SJCRH30 (cell line): ENCODE measurements at regions not wholly inside any gene's neighbourhood (a gene's known extent, or its start where the extent isn't known, plus 50 kb on each side); places are given as distances from the start of the nearest gene placed in this dataset.
A peak's percentile ranks its signal among the peaks of the same experiment; 100 is the strongest.

Source experiments
- DNase-seq, 2 experiments: peaks; one replicate each; pipeline ENCODE4 v3.0.0-alpha.2; 2015 to 2020
- H3K27ac ChIP-seq: fragments of 250-450 bp; sonication (Bioruptor Pico); 2 replicates; pipeline ENCODE4 v1.5.1; 2020; ENCODE audit warnings: mild to moderate bottlenecking, moderate library complexity
- H3K27me3 ChIP-seq: fragments of 250-450 bp; sonication (Bioruptor Pico); 2 replicates; pipeline ENCODE4 v1.5.1; 2020; ENCODE audit warnings: mild to moderate bottlenecking, moderate library complexity
- H3K36me3 ChIP-seq: fragments of 250-450 bp; sonication (Bioruptor Pico); 2 replicates; pipeline ENCODE4 v1.5.1; 2020; ENCODE audit warnings: mild to moderate bottlenecking, moderate library complexity
- H3K4me1 ChIP-seq: fragments of 250-450 bp; sonication (Bioruptor Pico); 2 replicates; pipeline ENCODE4 v1.5.1; 2020; ENCODE audit warnings: mild to moderate bottlenecking, moderate library complexity
- H3K4me3 ChIP-seq: fragments of 250-450 bp; sonication (Bioruptor Pico); 2 replicates; pipeline ENCODE4 v1.5.1; 2020; ENCODE audit warnings: mild to moderate bottlenecking, moderate library complexity
- H3K9me3 ChIP-seq: fragments of 250-450 bp; sonication (Bioruptor Pico); replicated peaks from 2 replicates; pipeline ENCODE4 v1.5.1; 2020; ENCODE audit warnings: mild to moderate bottlenecking, moderate library complexity

- no peak for DNase-seq
- Histone ChIP-seq H3K36me3 (no peaks in the 10 kb centered on the region), H3K9me3 (no peaks in the 10 kb centered on the region), H3K4me3 (no peak overlapping the region), H3K27ac (no peak overlapping the region), H3K27me3 (no peaks in the 10 kb centered on the region), H3K4me1 (no peaks in the 10 kb centered on the region)
These were observed 625.5 kb upstream of the TENM4 start for GRCh38 chr11:80066291-80066690.

DNA sequence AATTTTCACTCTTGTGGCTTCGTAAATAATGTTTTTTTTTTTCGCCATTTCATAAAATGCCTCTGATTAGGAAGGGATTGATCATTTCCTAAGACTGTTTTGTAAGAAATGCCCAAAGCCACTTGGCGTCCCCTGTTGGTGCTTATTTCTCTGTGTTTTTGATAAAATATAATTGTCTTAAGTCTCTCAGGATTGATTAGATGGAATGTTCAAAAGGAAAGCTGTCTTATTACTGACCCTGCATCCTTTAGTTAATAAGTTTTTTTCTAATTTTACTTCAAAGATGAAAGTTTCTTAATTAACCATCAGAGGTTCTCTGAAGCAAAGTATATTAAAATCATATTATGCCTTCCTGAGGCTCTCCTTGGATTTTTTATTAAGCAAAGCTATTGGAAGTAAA is 624.3 kb upstream of the TENM4 start:
- H3K27ac ChIP-seq, result no peak overlapping the region
- H3K4me1 ChIP-seq, result no peaks in the 10 kb centered on the region
- no peak overlapping the region for H3K4me3 ChIP-seq
- no peak for DNase-seq
- no peaks in the 10 kb centered on the region for H3K36me3 ChIP-seq
- H3K27me3 ChIP-seq, result no peaks in the 10 kb centered on the region
- H3K9me3 ChIP-seq, result no peaks in the 10 kb centered on the region

- H3K27me3 ChIP-seq, result no peaks in the 10 kb centered on the region
- H3K4me3 ChIP-seq, result no peak overlapping the region
- DNase-seq, result no peak
- no peak overlapping the region for H3K27ac ChIP-seq
- no peaks in the 10 kb centered on the region for H3K9me3 ChIP-seq
- H3K36me3 ChIP-seq, result no peaks in the 10 kb centered on the region
- no peaks in the 10 kb centered on the region for H3K4me1 ChIP-seq
These were observed 620.2 kb upstream of the TENM4 start for GRCh38 chr11:80061056-80061455.

GRCh38 chr11:80054582-80055165 is 613.8 kb upstream of the TENM4 start:
- Histone ChIP-seq H3K4me3 (no peak overlapping the region), H3K9me3 (no peaks in the 10 kb centered on the region)

GRCh38 chr11:80048513-80048912 is 607.7 kb upstream of the TENM4 start:
- H3K27ac ChIP-seq, result no peak overlapping the region
- no peak overlapping the region for H3K4me3 ChIP-seq
- H3K4me1 ChIP-seq, result no peaks in the 10 kb centered on the region
- H3K27me3 ChIP-seq, result no peaks in the 10 kb centered on the region
- no peaks in the 10 kb centered on the region for H3K9me3 ChIP-seq
- H3K36me3 ChIP-seq, result no peaks in the 10 kb centered on the region
- no peak for DNase-seq

More at GRCh38 chr11:80054582-80055165, 613.8 kb upstream of the TENM4 start:
- no peak overlapping the region for H3K27ac ChIP-seq
- DNase-seq, result no peak
- no peaks in the 10 kb centered on the region for H3K36me3 ChIP-seq
- no peaks in the 10 kb centered on the region for H3K27me3 ChIP-seq
- no peaks in the 10 kb centered on the region for H3K4me1 ChIP-seq

- H3K4me3 ChIP-seq, result no peak overlapping the region
- no peak overlapping the region for H3K27ac ChIP-seq
- DNase-seq, result no peak
- H3K9me3 ChIP-seq, result no peaks in the 10 kb centered on the region
- H3K27me3 ChIP-seq, result no peaks in the 10 kb centered on the region
- no peaks in the 10 kb centered on the region for H3K4me1 ChIP-seq
- H3K36me3 ChIP-seq, result no peaks in the 10 kb centered on the region
These were observed 600.5 kb upstream of the TENM4 start for GRCh38 chr11:80041136-80042000.

GRCh38 chr11:80034801-80035200 is 594.0 kb upstream of the TENM4 start:
- DNase-seq, result no peak

DNA sequence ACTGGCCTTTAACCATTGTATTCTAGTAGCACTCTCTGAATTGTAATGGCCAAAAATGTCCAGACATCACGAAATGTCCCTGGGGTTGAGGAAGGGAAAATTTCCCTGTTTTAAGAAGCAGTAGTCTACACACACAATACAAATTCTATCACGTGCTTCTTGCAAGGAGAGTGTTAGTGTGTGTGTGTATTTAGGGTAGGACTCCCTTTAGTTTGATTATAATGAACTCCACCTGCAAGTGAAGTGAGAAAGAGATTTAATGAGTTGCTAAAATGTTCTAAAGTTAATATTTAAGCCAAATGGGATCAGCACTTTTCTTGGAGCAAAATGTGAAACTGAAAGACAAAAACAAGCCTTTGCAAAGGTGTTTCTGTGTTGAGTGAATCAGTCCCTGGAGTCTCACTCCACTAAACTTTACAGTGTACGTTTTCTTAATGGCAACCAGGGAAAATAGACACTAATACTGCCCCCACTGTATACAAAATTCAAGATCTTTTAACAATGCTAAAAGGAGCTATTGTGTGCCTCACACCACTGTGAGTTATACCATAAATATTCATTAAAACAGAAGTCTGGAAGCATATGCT is 590.3 kb upstream of the TENM4 start:
- Histone ChIP-seq H3K27me3 (no peaks in the 10 kb centered on the region), H3K9me3 (no peaks in the 10 kb centered on the region), H3K4me1 (no peaks in the 10 kb centered on the region), H3K36me3 (no peaks in the 10 kb centered on the region), H3K27ac (no peak overlapping the region), H3K4me3 (no peak overlapping the region)
- DNase-seq, result no peak

More at GRCh38 chr11:80034801-80035200, 594.0 kb upstream of the TENM4 start:
- Histone ChIP-seq H3K27ac (no peak overlapping the region), H3K4me1 (no peaks in the 10 kb centered on the region), H3K4me3 (no peak overlapping the region), H3K36me3 (no peaks in the 10 kb centered on the region), H3K9me3 (no peaks in the 10 kb centered on the region), H3K27me3 (no peaks in the 10 kb centered on the region)

DNA sequence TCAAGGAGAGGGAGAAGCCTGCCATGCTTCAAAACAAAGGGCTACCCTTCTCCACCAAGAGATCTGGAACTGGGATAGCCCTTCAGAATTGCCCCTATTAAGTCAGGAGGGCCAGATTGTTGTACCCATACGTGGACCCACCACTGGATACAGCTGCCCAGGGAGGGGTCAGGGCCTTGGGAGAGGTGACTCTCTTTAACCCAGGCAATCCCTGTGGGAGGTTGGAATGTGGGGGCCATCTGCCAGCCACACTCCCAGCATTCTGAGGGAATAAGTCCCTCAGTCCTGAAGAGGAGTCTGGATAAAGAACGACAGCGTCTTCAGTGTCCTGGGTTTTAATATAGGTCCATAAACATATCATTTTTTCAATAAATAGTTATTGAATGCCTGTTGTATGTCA is 588.2 kb upstream of the TENM4 start:
- no peaks in the 10 kb centered on the region for H3K36me3 ChIP-seq
- H3K27ac ChIP-seq, result no peak overlapping the region
- H3K9me3 ChIP-seq, result no peaks in the 10 kb centered on the region
- no peaks in the 10 kb centered on the region for H3K4me1 ChIP-seq
- no peak overlapping the region for H3K4me3 ChIP-seq
- H3K27me3 ChIP-seq, result no peaks in the 10 kb centered on the region
- no peak for DNase-seq

- H3K27me3 ChIP-seq, result no peaks in the 10 kb centered on the region
These were observed 583.3 kb upstream of the TENM4 start for GRCh38 chr11:80024119-80024518.

GRCh38 chr11:80023386-80023785 is 582.6 kb upstream of the TENM4 start:
- Histone ChIP-seq H3K9me3 (no peaks in the 10 kb centered on the region), H3K27ac (no peak overlapping the region), H3K36me3 (no peaks in the 10 kb centered on the region), H3K4me1 (no peaks in the 10 kb centered on the region), H3K4me3 (no peak overlapping the region), H3K27me3 (no peaks in the 10 kb centered on the region)
- DNase-seq, result no peak

More at GRCh38 chr11:80024119-80024518, 583.3 kb upstream of the TENM4 start:
- H3K36me3 ChIP-seq, result no peaks in the 10 kb centered on the region
- H3K9me3 ChIP-seq, result no peaks in the 10 kb centered on the region
- no peak overlapping the region for H3K4me3 ChIP-seq
- H3K27ac ChIP-seq, result no peak overlapping the region
- no peaks in the 10 kb centered on the region for H3K4me1 ChIP-seq
- no peak for DNase-seq

GRCh38 chr11:80010536-80010935 is 569.7 kb upstream of the TENM4 start:
- Histone ChIP-seq H3K9me3 (no peaks in the 10 kb centered on the region), H3K4me1 (peaks cover 5% of the 10 kb centered on the region), H3K36me3 (no peaks in the 10 kb centered on the region), H3K27ac (no peak overlapping the region), H3K27me3 (no peaks in the 10 kb centered on the region), H3K4me3 (no peak overlapping the region)
- DNase-seq, result no peak

DNA sequence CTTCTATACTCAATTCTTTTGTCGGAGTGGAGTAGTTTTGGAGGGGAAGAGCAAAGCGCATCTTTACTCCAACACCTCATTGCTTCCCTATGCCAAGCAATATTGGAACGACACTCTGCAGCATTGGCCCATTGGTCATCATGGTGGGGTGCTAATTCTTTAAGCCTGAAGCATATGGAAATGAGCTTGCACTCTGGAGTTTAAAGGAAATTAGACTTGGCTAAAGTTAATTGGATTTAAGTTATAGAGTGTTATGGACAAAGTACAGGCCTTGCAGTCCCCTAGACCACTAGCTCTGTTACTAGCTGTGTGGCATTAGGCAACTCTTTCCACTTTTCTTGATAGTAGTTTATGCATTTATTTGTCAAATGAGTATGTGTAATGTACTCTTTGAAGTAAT is 568.3 kb upstream of the TENM4 start:
- H3K9me3 ChIP-seq, result no peaks in the 10 kb centered on the region
- DNase-seq, result no peak
- H3K36me3 ChIP-seq, result no peaks in the 10 kb centered on the region
- H3K27ac ChIP-seq, result no peak overlapping the region
- no peak overlapping the region for H3K4me3 ChIP-seq
- no peaks in the 10 kb centered on the region for H3K27me3 ChIP-seq
- peaks cover 5% of the 10 kb centered on the region for H3K4me1 ChIP-seq

- no peaks in the 10 kb centered on the region for H3K9me3 ChIP-seq
- no peak overlapping the region; the same call in 1 of the 2 replicates for H3K27ac ChIP-seq
- DNase-seq, result peak; percentile 3 to 24
- no peaks in the 10 kb centered on the region for H3K27me3 ChIP-seq
- H3K4me3 ChIP-seq, result no peak overlapping the region
- no peaks in the 10 kb centered on the region for H3K36me3 ChIP-seq
- peaks cover 5% of the 10 kb centered on the region for H3K4me1 ChIP-seq
These were observed 566.8 kb upstream of the TENM4 start for GRCh38 chr11:80007616-80008015.

GRCh38 chr11:79990141-79990540 is 549.3 kb upstream of the TENM4 start:
- Histone ChIP-seq H3K9me3 (no peaks in the 10 kb centered on the region), H3K4me3 (no peak overlapping the region), H3K36me3 (no peaks in the 10 kb centered on the region), H3K27ac (no peak overlapping the region), H3K27me3 (no peaks in the 10 kb centered on the region), H3K4me1 (no peaks in the 10 kb centered on the region)
- DNase-seq, result no peak
